ENCODE measurements at regions not wholly inside any gene's neighbourhood (a gene's known extent, or its start where the extent isn't known, plus 50 kb on each side); places are given as distances from the start of the nearest gene placed in this dataset.

DNA sequence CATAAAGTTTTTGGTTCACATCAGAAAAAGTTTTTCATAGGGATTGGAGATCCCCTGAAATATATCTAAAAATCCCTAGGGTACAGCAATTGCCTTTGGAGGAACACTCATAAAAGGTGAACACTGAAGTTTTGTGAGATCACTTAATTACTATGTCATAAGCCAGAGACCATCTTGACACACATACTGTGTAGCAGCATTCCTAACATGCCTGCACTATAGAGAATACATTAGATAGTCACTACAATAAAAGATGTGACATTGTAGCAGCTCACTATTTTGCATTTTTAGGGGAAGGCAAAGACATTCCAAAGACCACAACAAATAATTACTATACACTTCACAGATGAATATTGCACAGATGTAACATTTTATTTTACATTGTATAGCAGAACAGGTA, 779.9 kb downstream of the KCNT2 start:
- Mint-ChIP-seq H3K4me1 (no peaks in the 10 kb centered on the region), H3K27me3 (no peaks in the 10 kb centered on the region), H3K27ac (no peak overlapping the region), H3K9me3 (peaks cover 0 to 3% (median 0%) of the 10 kb centered on the region in 3 donors), H3K4me3 (no peak overlapping the region), H3K36me3 (no peaks in the 10 kb centered on the region)

DNA sequence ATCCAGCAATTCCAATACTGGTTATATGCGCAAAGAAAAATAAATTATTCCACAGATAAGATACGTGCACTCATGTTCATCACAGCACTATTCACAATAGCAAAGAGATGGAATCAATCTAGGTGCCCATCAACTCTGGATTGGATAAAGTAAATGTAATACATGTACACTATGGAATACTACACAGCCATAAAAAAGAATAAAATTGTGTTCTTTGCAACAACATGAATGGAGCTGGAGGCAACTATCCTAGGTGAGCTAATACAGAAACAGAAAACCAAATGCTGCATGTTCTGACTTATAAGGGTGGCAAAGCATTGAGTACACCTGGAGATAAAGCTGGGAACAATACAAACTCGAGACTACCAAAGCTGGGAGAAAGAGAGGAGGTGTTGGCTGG, 787.3 kb downstream of the KCNT2 start:
- H3K27ac Mint-ChIP-seq, result no peak overlapping the region
- peaks cover 0 to 6% (median 6%) of the 10 kb centered on the region in 3 donors for H3K9me3 Mint-ChIP-seq
- H3K36me3 Mint-ChIP-seq, result peaks cover 3% of the 10 kb centered on the region
- no peaks in the 10 kb centered on the region for H3K27me3 Mint-ChIP-seq
- H3K4me3 Mint-ChIP-seq, result no peak overlapping the region
- H3K4me1 Mint-ChIP-seq, result no peaks in the 10 kb centered on the region

DNA sequence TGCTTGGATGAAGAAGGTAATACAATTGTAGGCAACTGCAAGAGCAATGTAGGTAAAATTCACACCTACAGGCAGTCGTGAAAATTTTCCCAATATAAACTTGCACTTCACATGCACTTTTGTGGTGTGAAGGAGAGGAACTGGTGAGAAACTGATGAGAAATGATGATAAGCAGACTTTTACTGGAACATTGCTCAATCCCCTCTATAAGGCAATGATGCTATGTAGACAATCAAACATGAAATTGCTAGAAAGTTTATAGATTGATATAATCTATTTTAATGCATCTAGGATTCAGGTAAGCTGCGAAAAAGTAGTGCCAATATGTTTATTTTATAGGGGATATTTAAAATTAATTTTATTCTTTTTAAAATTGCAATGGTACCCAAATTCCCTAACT, 802.2 kb downstream of the KCNT2 start:
- Mint-ChIP-seq H3K27ac (no peak overlapping the region), H3K4me1 (no peaks in the 10 kb centered on the region), H3K27me3 (no peaks in the 10 kb centered on the region), H3K36me3 (no peaks in the 10 kb centered on the region), H3K4me3 (no peak overlapping the region), H3K9me3 (peaks cover 0 to 6% (median 0%) of the 10 kb centered on the region in 3 donors)

DNA sequence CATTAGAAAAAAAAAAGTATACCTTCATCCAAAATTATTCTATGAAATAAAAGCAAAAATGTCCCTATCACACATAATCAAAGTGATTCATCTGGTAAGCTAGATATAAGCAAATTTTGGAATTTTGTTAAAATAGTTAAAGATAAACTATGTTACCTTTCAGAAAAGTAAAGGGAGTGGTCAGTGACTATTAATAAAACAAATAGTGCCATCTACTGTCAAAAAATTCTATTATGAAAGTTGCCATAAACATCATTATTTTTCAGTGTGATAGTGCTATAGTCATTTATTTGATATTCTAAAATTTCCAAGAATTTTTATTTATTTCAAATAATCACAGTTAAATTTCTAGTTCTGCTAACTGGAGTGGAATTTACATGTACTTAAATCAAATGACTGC, 803.7 kb downstream of the KCNT2 start:
- no peaks in the 10 kb centered on the region for H3K27me3 Mint-ChIP-seq
- peaks cover 0 to 6% (median 0%) of the 10 kb centered on the region in 3 donors for H3K9me3 Mint-ChIP-seq
- H3K27ac Mint-ChIP-seq, result no peak overlapping the region

DNA sequence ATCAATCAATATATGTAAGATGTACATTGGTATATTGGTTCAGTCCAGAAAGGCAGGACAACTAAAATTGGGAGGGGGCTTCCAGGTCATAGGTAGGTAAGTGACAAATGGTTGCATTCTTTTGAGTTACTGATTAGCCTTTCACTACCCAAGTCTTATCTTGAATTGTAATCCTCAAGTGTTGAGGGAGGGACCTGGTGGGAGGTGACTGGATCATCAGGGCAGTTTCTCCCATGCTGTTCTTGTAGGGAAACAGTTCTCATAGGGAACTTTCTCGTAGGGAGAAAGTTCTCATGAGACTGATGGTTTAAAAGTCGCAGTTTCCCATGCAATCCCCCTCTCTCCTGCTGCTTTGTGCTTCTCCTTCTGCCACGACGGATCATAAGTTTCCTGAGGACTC, 809.2 kb downstream of the KCNT2 start:
- Mint-ChIP-seq H3K4me3 (no peak overlapping the region), H3K27me3 (no peaks in the 10 kb centered on the region), H3K9me3 (peaks cover 0 to 5% (median 0%) of the 10 kb centered on the region in 3 donors), H3K36me3 (no peaks in the 10 kb centered on the region), H3K4me1 (no peaks in the 10 kb centered on the region), H3K27ac (peak overlapping the region in 1 of 3 donors; percentile 35)

More for the DNA sequence above, 803.7 kb downstream of the KCNT2 start:
- no peak overlapping the region for H3K4me3 Mint-ChIP-seq
- no peaks in the 10 kb centered on the region for H3K36me3 Mint-ChIP-seq
- H3K4me1 Mint-ChIP-seq, result no peaks in the 10 kb centered on the region

DNA sequence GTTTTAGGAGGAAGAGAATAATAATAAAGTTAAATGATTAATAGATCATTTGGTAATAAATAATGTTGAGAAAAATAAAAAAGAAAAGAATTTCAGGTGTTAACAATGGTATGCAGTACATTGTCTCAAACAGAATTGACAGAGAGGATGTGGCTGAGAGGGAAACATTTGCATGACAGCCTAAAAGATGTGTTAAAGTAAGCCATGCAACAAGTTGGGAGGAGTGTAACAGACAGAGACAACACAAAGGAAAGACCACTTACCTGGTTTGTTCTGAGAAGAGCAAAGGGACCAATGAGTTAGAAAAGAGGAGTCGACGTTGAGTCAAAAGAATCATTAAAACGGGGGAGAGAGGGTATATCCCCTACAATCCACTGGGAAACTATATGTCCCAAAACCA, 814.0 kb downstream of the KCNT2 start:
- H3K9me3 Mint-ChIP-seq, result peaks cover 0 to 5% (median 0%) of the 10 kb centered on the region in 3 donors
- H3K4me3 Mint-ChIP-seq, result no peak overlapping the region
- H3K4me1 Mint-ChIP-seq, result no peaks in the 10 kb centered on the region
- H3K27me3 Mint-ChIP-seq, result no peaks in the 10 kb centered on the region
- H3K27ac Mint-ChIP-seq, result no peak overlapping the region
- no peaks in the 10 kb centered on the region for H3K36me3 Mint-ChIP-seq

DNA sequence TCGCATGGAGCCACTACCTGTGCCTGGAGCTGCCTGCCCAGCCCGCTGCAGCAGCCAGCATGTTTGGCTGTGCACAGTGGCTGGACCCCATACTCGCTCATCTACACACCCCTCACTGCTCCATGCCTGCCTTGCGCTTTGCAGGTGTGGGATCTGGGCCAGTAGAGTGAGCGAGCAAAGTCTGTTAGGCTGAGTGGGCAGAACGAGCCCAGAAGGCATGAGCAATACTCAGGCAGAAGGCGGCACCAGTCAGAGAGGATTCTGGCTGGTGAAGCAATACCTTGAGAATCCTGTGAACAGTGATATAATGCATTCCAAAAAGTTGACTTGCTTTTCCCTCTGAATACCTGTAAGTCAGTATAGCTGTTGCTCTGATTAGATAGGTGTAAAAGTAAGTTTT, 816.4 kb downstream of the KCNT2 start:
- no peak overlapping the region for H3K4me3 Mint-ChIP-seq
- no peaks in the 10 kb centered on the region for H3K4me1 Mint-ChIP-seq
- peaks cover 0 to 8% (median 0%) of the 10 kb centered on the region in 3 donors for H3K9me3 Mint-ChIP-seq
- H3K27me3 Mint-ChIP-seq, result no peaks in the 10 kb centered on the region
- H3K27ac Mint-ChIP-seq, result no peak overlapping the region
- H3K36me3 Mint-ChIP-seq, result no peaks in the 10 kb centered on the region

DNA sequence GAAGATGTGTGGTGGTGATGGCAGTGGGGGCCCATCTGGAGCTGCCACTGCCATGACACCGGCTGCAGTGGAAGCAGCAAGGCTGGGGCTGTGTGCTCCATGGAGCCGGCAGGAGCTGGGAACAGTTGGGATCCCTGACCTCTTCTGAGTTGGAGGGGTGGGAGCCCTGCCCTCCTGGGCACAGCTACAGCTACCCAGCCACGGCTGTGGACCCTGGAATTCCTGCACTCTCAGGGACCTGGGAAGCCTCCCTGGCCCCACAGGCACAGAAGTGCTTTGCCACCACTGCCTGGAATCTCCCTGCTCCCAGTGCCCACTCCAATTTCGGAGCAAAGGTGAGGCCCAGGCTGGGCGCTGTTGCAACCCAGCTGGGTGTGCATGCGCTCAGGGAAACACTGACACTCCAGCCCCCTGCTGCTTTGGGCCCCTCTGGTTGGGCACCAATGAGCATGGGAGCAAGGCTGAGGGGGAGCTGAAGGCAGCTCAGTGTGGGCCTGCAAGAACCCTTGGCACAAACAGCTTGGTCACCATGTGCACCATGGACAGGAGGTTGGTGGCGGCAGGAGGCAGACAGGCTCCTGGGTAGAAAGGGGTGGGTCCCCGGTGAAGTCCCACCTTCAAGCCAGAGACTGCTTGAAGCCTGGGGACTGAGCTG, 817.6 kb downstream of the KCNT2 start:
- no peaks in the 10 kb centered on the region for H3K36me3 Mint-ChIP-seq
- H3K4me3 Mint-ChIP-seq, result no peak overlapping the region
- H3K4me1 Mint-ChIP-seq, result no peaks in the 10 kb centered on the region
- H3K27ac Mint-ChIP-seq, result no peak overlapping the region
- no peaks in the 10 kb centered on the region for H3K27me3 Mint-ChIP-seq
- H3K9me3 Mint-ChIP-seq, result peaks cover 0 to 8% (median 0%) of the 10 kb centered on the region in 3 donors

DNA sequence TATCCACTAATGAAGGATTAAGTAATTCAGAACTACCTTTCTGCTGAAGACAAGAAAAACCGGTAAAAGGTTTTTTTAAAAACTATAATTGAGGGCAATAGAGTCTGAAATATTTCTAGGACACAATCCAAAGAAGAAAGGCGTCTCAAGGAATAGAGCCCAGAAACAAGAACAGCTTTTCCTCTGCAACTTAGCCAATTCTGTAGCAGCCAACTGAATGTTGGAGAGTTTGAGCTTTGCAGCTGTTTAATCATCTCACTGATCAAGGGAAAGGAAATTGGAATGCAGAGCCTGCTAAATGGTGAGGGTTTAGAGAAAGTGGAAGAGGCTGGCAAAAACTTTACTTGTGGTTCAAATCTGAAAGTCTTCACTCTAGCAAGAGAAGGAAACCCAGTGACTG, 818.9 kb downstream of the KCNT2 start:
- H3K9me3 Mint-ChIP-seq, result peaks cover 0 to 6% (median 0%) of the 10 kb centered on the region in 3 donors
- H3K27ac Mint-ChIP-seq, result no peak overlapping the region
- no peaks in the 10 kb centered on the region for H3K27me3 Mint-ChIP-seq
- no peak overlapping the region for H3K4me3 Mint-ChIP-seq
- no peaks in the 10 kb centered on the region for H3K4me1 Mint-ChIP-seq
- H3K36me3 Mint-ChIP-seq, result no peaks in the 10 kb centered on the region

DNA sequence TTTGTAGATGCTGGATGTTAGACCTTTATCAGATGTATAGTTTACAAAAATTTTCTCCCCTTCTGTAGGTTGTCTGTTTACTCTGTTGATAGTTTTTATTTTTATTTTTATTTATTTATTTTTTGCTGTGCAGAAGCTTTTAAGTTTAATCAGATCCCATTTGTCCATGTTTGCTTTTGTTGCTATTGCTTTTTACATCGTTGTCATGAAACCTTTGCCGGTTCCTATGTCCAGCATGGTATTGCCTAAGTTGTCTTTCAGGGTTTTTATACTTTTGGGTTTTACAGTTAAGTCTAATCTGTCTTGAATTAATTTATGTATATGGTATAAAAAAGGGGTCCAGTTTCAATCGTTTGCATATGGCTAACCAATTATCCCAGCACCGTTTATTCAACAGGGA, 819.5 kb downstream of the KCNT2 start:
- no peaks in the 10 kb centered on the region for H3K4me1 Mint-ChIP-seq
- no peak overlapping the region for H3K27ac Mint-ChIP-seq
- H3K4me3 Mint-ChIP-seq, result no peak overlapping the region
- H3K9me3 Mint-ChIP-seq, result peaks cover 0 to 3% (median 0%) of the 10 kb centered on the region in 3 donors
- H3K27me3 Mint-ChIP-seq, result no peaks in the 10 kb centered on the region
- H3K36me3 Mint-ChIP-seq, result no peaks in the 10 kb centered on the region

DNA sequence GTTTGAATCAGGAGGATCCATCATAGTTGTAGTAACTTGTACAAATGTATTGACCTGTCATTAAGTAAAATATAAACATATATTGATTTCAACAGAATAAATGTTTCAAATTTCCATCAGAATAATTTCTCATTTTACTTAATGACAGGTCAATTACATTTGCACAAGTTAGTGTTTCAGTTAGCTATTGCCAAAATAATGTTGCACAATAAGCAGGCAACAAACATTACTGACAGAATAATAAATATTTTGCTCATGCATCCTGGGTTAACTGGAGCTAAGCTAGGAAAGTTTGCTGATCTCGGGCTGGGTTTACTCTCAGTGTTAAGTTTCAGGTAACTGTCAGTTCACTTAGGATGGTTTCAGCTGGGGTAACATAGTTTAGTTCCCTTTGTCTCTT, 822.4 kb downstream of the KCNT2 start:
- Mint-ChIP-seq H3K36me3 (no peaks in the 10 kb centered on the region), H3K27me3 (no peaks in the 10 kb centered on the region), H3K4me1 (no peaks in the 10 kb centered on the region), H3K9me3 (peaks cover 0 to 9% (median 0%) of the 10 kb centered on the region in 3 donors), H3K27ac (no peak overlapping the region), H3K4me3 (no peak overlapping the region)

DNA sequence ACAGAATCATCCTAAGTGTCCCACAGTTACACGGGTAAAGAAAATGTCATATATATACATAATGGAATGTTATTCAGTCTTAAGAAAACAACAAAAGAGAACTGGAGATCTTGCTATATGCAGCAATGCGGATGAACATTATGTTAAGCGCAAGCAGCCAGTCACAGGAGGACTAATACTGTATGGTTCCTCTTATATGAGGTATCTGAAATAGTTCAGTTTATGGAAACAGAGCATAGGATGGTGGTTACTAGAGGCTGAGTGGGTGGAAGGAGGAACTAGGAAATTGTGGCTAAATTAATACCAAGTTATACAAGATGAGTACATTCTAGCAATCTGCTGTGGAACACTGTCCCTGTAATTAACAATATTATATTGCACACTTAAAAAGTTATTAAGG, 834.3 kb downstream of the KCNT2 start:
- H3K27me3 Mint-ChIP-seq, result no peaks in the 10 kb centered on the region
- H3K27ac Mint-ChIP-seq, result no peak overlapping the region

DNA sequence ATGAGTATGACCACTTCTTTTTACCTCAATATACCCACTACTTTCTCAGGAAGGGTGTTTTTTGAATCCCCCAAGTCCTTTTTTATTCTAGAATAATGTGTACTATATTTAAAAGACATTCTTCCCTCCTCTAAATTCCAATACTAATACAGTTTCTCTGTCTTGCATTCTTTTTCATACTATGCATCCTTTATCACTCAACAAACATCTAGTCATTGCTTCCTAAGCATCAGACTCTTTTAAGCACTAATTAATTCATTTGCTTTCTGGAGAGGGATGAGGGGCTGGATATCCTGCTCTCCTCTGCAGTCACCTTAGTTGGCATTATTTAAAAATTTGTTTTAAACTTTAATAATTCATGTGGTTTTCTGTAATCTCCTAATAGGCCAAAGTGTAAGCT, 838.8 kb downstream of the KCNT2 start:
- Mint-ChIP-seq H3K27me3 (no peaks in the 10 kb centered on the region), H3K36me3 (no peaks in the 10 kb centered on the region)

More for the DNA sequence above, 834.3 kb downstream of the KCNT2 start:
- no peaks in the 10 kb centered on the region for H3K9me3 Mint-ChIP-seq
- H3K4me1 Mint-ChIP-seq, result no peaks in the 10 kb centered on the region
- no peaks in the 10 kb centered on the region for H3K36me3 Mint-ChIP-seq
- no peak overlapping the region for H3K4me3 Mint-ChIP-seq

DNA sequence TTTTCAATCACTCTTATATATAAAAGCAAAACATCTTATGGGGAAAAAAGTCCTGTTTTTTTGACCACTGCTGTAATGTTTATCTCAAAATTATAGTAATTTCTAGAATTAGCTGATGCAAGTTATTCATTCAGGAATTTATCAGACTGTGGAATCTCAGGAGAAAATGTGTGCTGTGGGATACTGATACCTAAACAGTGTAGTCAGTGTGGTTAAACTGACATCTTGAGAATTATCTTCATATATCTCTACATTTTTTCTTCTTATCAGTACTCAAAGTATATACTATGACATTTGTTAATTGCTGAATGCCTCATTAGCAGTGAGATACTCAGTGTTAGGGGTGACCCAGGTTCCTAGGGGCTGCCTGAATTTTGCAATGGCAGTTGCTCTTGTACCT, 839.3 kb downstream of the KCNT2 start:
- Mint-ChIP-seq H3K27ac (no peak overlapping the region), H3K36me3 (no peaks in the 10 kb centered on the region), H3K4me3 (no peak overlapping the region), H3K9me3 (no peaks in the 10 kb centered on the region), H3K27me3 (no peaks in the 10 kb centered on the region), H3K4me1 (no peaks in the 10 kb centered on the region)

More for the DNA sequence above, 838.8 kb downstream of the KCNT2 start:
- Mint-ChIP-seq H3K4me1 (no peaks in the 10 kb centered on the region), H3K27ac (no peak overlapping the region), H3K9me3 (no peaks in the 10 kb centered on the region), H3K4me3 (no peak overlapping the region)

DNA sequence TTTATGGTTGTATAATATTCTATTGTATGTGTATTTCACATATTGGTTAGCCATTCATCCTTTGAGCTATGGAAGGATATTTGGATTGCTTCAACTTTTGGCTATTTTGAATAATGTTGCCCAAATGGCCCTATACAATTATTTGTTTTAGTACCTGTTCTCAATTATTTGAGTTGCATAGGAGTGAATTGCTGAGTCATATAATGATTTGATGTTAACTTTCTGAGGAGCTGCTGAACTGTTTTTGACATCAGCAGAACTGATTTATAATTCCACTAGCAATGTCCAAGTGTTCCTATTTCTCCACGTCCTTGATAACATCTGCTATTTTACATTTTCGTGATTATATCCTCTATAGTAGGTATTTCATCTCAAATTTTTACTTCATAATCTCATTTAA, 839.9 kb downstream of the KCNT2 start:
- Mint-ChIP-seq H3K27ac (no peak overlapping the region), H3K9me3 (no peaks in the 10 kb centered on the region), H3K36me3 (no peaks in the 10 kb centered on the region), H3K4me1 (no peaks in the 10 kb centered on the region), H3K27me3 (no peaks in the 10 kb centered on the region), H3K4me3 (no peak overlapping the region)

DNA sequence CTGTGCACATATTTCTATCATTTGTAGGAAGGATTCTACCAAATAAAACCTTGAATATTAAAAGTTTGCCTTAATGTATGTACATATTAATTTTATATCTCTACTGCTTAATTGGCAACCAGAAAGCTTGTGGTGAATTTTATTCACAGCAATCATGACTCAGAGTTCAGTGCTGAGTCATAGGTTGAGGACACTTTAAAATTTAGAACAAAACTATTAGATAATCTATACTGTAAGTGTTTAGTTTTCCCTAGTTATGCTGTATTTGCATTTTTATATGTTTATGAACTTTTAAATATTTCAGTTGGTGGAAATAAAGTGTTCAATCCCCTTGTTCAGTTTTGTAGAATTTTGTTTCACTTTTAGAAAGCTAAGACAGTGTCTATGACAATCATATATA, 841.5 kb downstream of the KCNT2 start:
- Mint-ChIP-seq H3K27me3 (no peaks in the 10 kb centered on the region), H3K9me3 (no peaks in the 10 kb centered on the region), H3K4me3 (no peak overlapping the region), H3K4me1 (no peaks in the 10 kb centered on the region), H3K27ac (no peak overlapping the region), H3K36me3 (no peaks in the 10 kb centered on the region)
